Endodermal cell (in vitro differentiated cells): ENCODE measurements at regions not wholly inside any gene's neighbourhood (a gene's known extent, or its start where the extent isn't known, plus 50 kb on each side); places are given as distances from the start of the nearest gene placed in this dataset.

Source experiments
- DNase-seq: peaks from one replicate; pipeline ENCODE4 v3.0.0-alpha.2; 2017
- H3K27ac ChIP-seq: 2 replicates; pipeline ENCODE4 v1.5.1; 2013; ENCODE audit warnings: mild to moderate bottlenecking, low read depth, low read length, moderate library complexity
- H3K27me3 ChIP-seq: 2 replicates; pipeline ENCODE4 v1.6.1; 2013; ENCODE audit warnings: mild to moderate bottlenecking, low read length, moderate library complexity; ENCODE audit not compliant: insufficient read depth, control insufficient read depth, poor library complexity, severe bottlenecking
- H3K36me3 ChIP-seq: 2 replicates; pipeline ENCODE4 v1.7.0; 2013; ENCODE audit warnings: mild to moderate bottlenecking, low read length, moderate library complexity; ENCODE audit not compliant: control insufficient read depth, insufficient read depth
- H3K4me1 ChIP-seq: one replicate; pipeline ENCODE4 v1.7.0; 2013; ENCODE audit warnings: low read length; ENCODE audit not compliant: control insufficient read depth, insufficient read depth
- H3K4me3 ChIP-seq: 2 replicates; pipeline ENCODE4 v1.5.1; 2013; ENCODE audit warnings: mild to moderate bottlenecking, low read length, moderate library complexity
- H3K9ac ChIP-seq: 2 replicates; pipeline ENCODE4 v1.6.1; 2013; ENCODE audit warnings: mild to moderate bottlenecking, low read length, moderate library complexity; ENCODE audit not compliant: poor library complexity, severe bottlenecking; ENCODE audit errors: extremely low read depth
- H3K9me3 ChIP-seq: 2 replicates; pipeline ENCODE4 v1.6.1; 2013; ENCODE audit warnings: mild to moderate bottlenecking, low read length, moderate library complexity; ENCODE audit not compliant: control insufficient read depth
- H3K27ac Mint-ChIP-seq: 2 replicates; pipeline ENCODE4 v1.8.0; 2020; ENCODE audit warnings: mixed read lengths
- H3K27me3 Mint-ChIP-seq: 2 replicates; pipeline ENCODE4 v1.8.0; 2021; ENCODE audit warnings: mild to moderate bottlenecking, mixed read lengths; ENCODE audit not compliant: insufficient read depth
- H3K36me3 Mint-ChIP-seq: 2 replicates; pipeline ENCODE4 v1.8.0; 2020; ENCODE audit warnings: low read depth, mixed read lengths
- H3K4me1 Mint-ChIP-seq: 2 replicates; pipeline ENCODE4 v1.8.0; 2020; ENCODE audit warnings: mixed read lengths
- H3K4me3 Mint-ChIP-seq: 2 replicates; pipeline ENCODE4 v1.8.0; 2020; ENCODE audit warnings: mild to moderate bottlenecking, moderate library complexity, mixed read lengths
- H3K9me3 Mint-ChIP-seq: 2 replicates; pipeline ENCODE4 v1.8.0; 2020; ENCODE audit warnings: mild to moderate bottlenecking, mixed read lengths
- WGBS, 2 experiments: methylation state at CpG; one replicate each; pipeline versions ENCODE4 v1.1.5 to v1.1.7; 2013; ENCODE audit warnings: missing lambda C conversion rate in 2 of 2, mixed read lengths in 1 of 2; ENCODE audit not compliant: insufficient coverage in 1 of 2, insufficient read length in 1 of 2; 5-methylcytosine and 5-hydroxymethylcytosine counted together
- TF ChIP-seq, protein P1 (sequence below): fragments of 200-600 bp; sonication (generic); conservative IDR thresholded peaks from 2 replicates; pipeline ENCODE4 v1.5.0; 2021; ENCODE audit warnings: antibody characterized with exemption, mild to moderate bottlenecking

GRCh38 chr10:62893036-62893435, 76.9 kb upstream of the EGR2 start:
- Mint-ChIP-seq H3K27ac (no peak overlapping the region), H3K36me3 (no peaks in the 10 kb centered on the region), H3K4me3 (no peak overlapping the region), H3K27me3 (no peaks in the 10 kb centered on the region), H3K4me1 (peaks cover 2% of the 10 kb centered on the region), H3K9me3 (no peaks in the 10 kb centered on the region)
- DNase-seq, result no peak
- H3K27me3 ChIP-seq, result no peaks in the 10 kb centered on the region
- H3K27ac ChIP-seq, result peak overlapping the region; percentile 16
- H3K4me3 ChIP-seq, result no peak overlapping the region
- 80% methylated on average over 1 of the region's 1 CpG; no CpG with 5 or more reads in 1 of the 2 experiments for WGBS, 2 experiments
- no peaks in the 10 kb centered on the region for H3K36me3 ChIP-seq
- no peaks in the 10 kb centered on the region for H3K4me1 ChIP-seq
- H3K9ac ChIP-seq, result no peak overlapping the region
- TF ChIP-seq, protein P1, sequence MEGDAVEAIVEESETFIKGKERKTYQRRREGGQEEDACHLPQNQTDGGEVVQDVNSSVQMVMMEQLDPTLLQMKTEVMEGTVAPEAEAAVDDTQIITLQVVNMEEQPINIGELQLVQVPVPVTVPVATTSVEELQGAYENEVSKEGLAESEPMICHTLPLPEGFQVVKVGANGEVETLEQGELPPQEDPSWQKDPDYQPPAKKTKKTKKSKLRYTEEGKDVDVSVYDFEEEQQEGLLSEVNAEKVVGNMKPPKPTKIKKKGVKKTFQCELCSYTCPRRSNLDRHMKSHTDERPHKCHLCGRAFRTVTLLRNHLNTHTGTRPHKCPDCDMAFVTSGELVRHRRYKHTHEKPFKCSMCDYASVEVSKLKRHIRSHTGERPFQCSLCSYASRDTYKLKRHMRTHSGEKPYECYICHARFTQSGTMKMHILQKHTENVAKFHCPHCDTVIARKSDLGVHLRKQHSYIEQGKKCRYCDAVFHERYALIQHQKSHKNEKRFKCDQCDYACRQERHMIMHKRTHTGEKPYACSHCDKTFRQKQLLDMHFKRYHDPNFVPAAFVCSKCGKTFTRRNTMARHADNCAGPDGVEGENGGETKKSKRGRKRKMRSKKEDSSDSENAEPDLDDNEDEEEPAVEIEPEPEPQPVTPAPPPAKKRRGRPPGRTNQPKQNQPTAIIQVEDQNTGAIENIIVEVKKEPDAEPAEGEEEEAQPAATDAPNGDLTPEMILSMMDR, result no peak
- no peaks in the 10 kb centered on the region for H3K9me3 ChIP-seq

DNA sequence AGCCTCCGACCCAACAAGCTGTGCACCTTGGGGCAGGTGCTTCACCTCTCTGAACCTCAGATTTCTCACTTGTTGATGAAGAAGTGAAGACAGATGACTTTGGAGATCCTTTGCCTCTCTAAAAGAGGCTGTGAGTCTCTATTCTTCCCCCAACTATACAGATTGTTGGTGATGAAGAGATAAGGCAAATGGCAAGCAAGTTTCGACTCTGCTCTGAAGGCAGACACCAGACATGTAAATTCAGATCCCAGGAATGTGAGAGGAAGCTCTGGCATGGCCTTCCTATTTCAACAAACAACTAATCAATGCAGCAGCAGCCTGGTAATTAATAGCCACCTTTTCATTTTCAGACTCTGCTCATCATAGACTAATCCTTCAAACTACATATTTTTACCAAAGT, 74.2 kb upstream of the EGR2 start:
- 94 to 100% methylated on average over 1 to 2 of the region's 2 CpGs for WGBS, 2 experiments
- H3K27ac ChIP-seq, result no peak overlapping the region
- Mint-ChIP-seq H3K36me3 (no peaks in the 10 kb centered on the region), H3K9me3 (no peaks in the 10 kb centered on the region), H3K4me1 (peaks cover 2% of the 10 kb centered on the region), H3K27ac (no peak overlapping the region), H3K4me3 (no peak overlapping the region), H3K27me3 (no peaks in the 10 kb centered on the region)
- H3K9me3 ChIP-seq, result no peaks in the 10 kb centered on the region
- H3K36me3 ChIP-seq, result no peaks in the 10 kb centered on the region
- no peaks in the 10 kb centered on the region for H3K27me3 ChIP-seq
- no peak for DNase-seq
- TF ChIP-seq, protein P1, result no peak
- H3K4me3 ChIP-seq, result no peak overlapping the region
- no peak overlapping the region for H3K9ac ChIP-seq
- H3K4me1 ChIP-seq, result no peaks in the 10 kb centered on the region

DNA sequence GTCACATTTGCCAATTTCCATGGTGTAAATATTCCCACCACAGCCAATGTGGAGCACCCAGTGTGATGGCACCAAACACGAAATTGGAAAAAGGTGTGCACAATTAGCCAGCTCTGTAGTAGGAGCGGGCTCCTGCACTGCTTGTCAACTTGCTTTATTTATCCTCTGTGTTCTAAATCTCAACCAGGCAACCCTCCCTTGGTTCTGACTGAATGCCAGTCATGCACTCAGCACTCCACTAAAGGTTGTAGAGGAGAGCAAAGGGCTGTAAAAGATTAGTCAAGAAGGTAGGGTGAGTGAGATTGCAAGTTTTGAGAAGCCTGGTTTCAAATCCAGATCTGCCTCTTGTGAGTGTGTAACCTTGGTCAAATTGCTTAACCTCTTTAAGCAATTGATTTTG, 71.5 kb upstream of the EGR2 start:
- Histone ChIP-seq H3K4me3 (no peak overlapping the region), H3K27ac (no peak overlapping the region), H3K9me3 (no peaks in the 10 kb centered on the region), H3K9ac (no peak overlapping the region), H3K4me1 (no peaks in the 10 kb centered on the region), H3K36me3 (no peaks in the 10 kb centered on the region), H3K27me3 (no peaks in the 10 kb centered on the region)
- H3K9me3 Mint-ChIP-seq, result no peaks in the 10 kb centered on the region
- no peak overlapping the region for H3K27ac Mint-ChIP-seq
- H3K4me3 Mint-ChIP-seq, result no peak overlapping the region
- TF ChIP-seq, protein P1, result no peak
- H3K36me3 Mint-ChIP-seq, result no peaks in the 10 kb centered on the region
- no peaks in the 10 kb centered on the region for H3K27me3 Mint-ChIP-seq
- H3K4me1 Mint-ChIP-seq, result peaks cover 9% of the 10 kb centered on the region
- 86 to 92% methylated on average over 2 of the region's 2 CpGs for WGBS, 2 experiments
- no peak for DNase-seq
